OCI-LY7 (cell line): ENCODE measurements at regions not wholly inside any gene's neighbourhood (a gene's known extent, or its start where the extent isn't known, plus 50 kb on each side); places are given as distances from the start of the nearest gene placed in this dataset.

Experiments
- BruUV-seq: library from RNA; stranded (reverse); fragments of 400-500 nt; replicated peaks from 2 replicates; lab custom pipeline; 2021; lab: Mats Ljungman, UMichigan
- CTCF ChIA-PET: fragments of 300-600 bp; sonication (Branson Sonifier 250); formaldehyde crosslinking; loops from one replicate; lab custom pipeline; 2022; ENCODE audit warnings: antibody characterized with exemption; ENCODE audit not compliant: unreplicated experiment; lab: Charles Lee
- POLR2A ChIA-PET: fragments of 300-600 bp; sonication (Branson Sonifier 250); formaldehyde crosslinking; loops from one replicate; lab custom pipeline; 2022; ENCODE audit warnings: antibody characterized with exemption; lab: Charles Lee
- DNase-seq: peaks from one replicate; pipeline ENCODE4 v3.0.0-alpha.2; 2015; ENCODE audit warnings: low spot score
- H2AFZ ChIP-seq: fragments of 200-600 bp; sonication (generic), shearing (Covaris generic); 2 replicates; pipeline ENCODE4 v1.6.1; 2014; ENCODE audit warnings: mild to moderate bottlenecking, antibody characterized with exemption, low read length, moderate library complexity
- H3K27ac ChIP-seq: fragments of 200-600 bp; sonication (generic); 2 replicates; pipeline ENCODE4 v1.5.1; 2014; ENCODE audit warnings: mixed run types, low read depth, mild to moderate bottlenecking, moderate library complexity, low read length, inconsistent platforms; ENCODE audit not compliant: poor library complexity, severe bottlenecking
- H3K36me3 ChIP-seq: fragments of 200-600 bp; sonication (generic); 2 replicates; pipeline ENCODE4 v1.6.1; 2014; ENCODE audit warnings: mild to moderate bottlenecking, antibody characterized with exemption, low read length, moderate library complexity, mixed read lengths; ENCODE audit not compliant: insufficient read depth
- H3K4me1 ChIP-seq: fragments of 200-600 bp; sonication (generic); 2 replicates; pipeline ENCODE4 v1.5.1; 2014; ENCODE audit warnings: mild to moderate bottlenecking, low read length; ENCODE audit not compliant: insufficient read depth, poor library complexity, severe bottlenecking
- H3K4me2 ChIP-seq: fragments of 200-600 bp; sonication (generic); 2 replicates; pipeline ENCODE4 v1.6.1; 2014; ENCODE audit warnings: mild to moderate bottlenecking, low read length
- H3K4me3 ChIP-seq: fragments of 200-600 bp; sonication (generic); 2 replicates; pipeline ENCODE4 v1.5.1; 2014; ENCODE audit warnings: mild to moderate bottlenecking, low read depth, low read length; ENCODE audit not compliant: poor library complexity, severe bottlenecking
- H3K79me2 ChIP-seq: fragments of 200-600 bp; sonication (generic); 2 replicates; pipeline ENCODE4 v1.6.1; 2016; ENCODE audit warnings: low read depth, mild to moderate bottlenecking, low read length, moderate library complexity, mixed read lengths; ENCODE audit not compliant: insufficient read depth
- H3K9me2 ChIP-seq: fragments of 200-600 bp; sonication (generic); 2 replicates; pipeline ENCODE4 v1.6.1; 2016; ENCODE audit warnings: mild to moderate bottlenecking, low read length, mixed read lengths; ENCODE audit not compliant: insufficient read depth
- H3K9me3 ChIP-seq: fragments of 200-600 bp; sonication (generic); 2 replicates; pipeline ENCODE4 v1.6.1; 2014; ENCODE audit warnings: mild to moderate bottlenecking, mixed run types, low read length, mixed read lengths
- H4K20me1 ChIP-seq: fragments of 200-600 bp; sonication (generic); 2 replicates; pipeline ENCODE4 v1.6.1; 2014; ENCODE audit warnings: mild to moderate bottlenecking, antibody characterized with exemption, low read length, moderate library complexity, mixed read lengths; ENCODE audit not compliant: insufficient read depth
- EZH2phosphoT487 ChIP-seq: fragments of 200-600 bp; sonication (generic); IDR thresholded peaks from 2 replicates; pipeline ENCODE4 v1.6.1; 2018; ENCODE audit warnings: low read depth, borderline replicate concordance, mild to moderate bottlenecking, mixed run types, antibody characterized with exemption, low read length, moderate library complexity, mixed read lengths
- intact Hi-C: fragments of 100-400 bp; cut with micrococcal nuclease; formaldehyde crosslinking; loops from one replicate; pipeline ENCODE4 v1.10.0; 2022; ENCODE audit not compliant: unreplicated experiment
- TF ChIP-seq, protein P1 (sequence below): fragments of 200-600 bp; sonication (generic); conservative IDR thresholded peaks from 2 replicates; pipeline ENCODE4 v1.5.1; 2014; ENCODE audit warnings: mild to moderate bottlenecking, antibody characterized with exemption, low read length, moderate library complexity, mixed read lengths

DNA sequence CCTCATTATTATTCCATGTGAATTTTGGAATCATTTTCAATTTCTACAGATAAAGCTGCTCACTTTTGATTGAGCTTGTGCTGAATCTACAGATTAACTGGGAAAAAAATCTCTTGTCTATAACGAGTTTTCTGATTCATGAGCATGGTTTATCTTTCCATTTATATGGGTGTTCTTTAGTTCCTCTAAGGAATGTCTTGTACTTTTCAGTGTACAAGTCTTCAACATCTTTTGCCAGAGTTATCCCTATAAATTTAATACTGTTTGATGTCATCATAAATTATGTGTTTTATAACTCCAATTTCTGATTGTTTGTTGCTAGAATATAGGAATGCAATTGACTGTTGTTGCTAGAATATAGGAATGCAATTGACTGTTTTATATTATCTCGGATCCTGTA lies 533.8 kb downstream of the OLFM4 start:
- Histone ChIP-seq H3K4me3 (no peak overlapping the region), H3K9me3 (no peaks in the 10 kb centered on the region), H3K4me2 (no peak overlapping the region), H3K27ac (no peak overlapping the region), H2AFZ (no peak overlapping the region), H3K79me2 (no peaks in the 10 kb centered on the region), H3K4me1 (no peaks in the 10 kb centered on the region), H4K20me1 (no peaks in the 10 kb centered on the region), H3K36me3 (no peaks in the 10 kb centered on the region), H3K9me2 (no peaks in the 10 kb centered on the region)
- POLR2A ChIA-PET: no interaction called here
- BruUV-seq: no TSS peak
- intact Hi-C loops: no loop called here
- CTCF ChIA-PET: no interaction called here
- TF ChIP-seq, protein P1, sequence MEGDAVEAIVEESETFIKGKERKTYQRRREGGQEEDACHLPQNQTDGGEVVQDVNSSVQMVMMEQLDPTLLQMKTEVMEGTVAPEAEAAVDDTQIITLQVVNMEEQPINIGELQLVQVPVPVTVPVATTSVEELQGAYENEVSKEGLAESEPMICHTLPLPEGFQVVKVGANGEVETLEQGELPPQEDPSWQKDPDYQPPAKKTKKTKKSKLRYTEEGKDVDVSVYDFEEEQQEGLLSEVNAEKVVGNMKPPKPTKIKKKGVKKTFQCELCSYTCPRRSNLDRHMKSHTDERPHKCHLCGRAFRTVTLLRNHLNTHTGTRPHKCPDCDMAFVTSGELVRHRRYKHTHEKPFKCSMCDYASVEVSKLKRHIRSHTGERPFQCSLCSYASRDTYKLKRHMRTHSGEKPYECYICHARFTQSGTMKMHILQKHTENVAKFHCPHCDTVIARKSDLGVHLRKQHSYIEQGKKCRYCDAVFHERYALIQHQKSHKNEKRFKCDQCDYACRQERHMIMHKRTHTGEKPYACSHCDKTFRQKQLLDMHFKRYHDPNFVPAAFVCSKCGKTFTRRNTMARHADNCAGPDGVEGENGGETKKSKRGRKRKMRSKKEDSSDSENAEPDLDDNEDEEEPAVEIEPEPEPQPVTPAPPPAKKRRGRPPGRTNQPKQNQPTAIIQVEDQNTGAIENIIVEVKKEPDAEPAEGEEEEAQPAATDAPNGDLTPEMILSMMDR: no peak
- TF ChIP-seq EZH2phosphoT487: no peak
- DNase-seq: no peak

DNA sequence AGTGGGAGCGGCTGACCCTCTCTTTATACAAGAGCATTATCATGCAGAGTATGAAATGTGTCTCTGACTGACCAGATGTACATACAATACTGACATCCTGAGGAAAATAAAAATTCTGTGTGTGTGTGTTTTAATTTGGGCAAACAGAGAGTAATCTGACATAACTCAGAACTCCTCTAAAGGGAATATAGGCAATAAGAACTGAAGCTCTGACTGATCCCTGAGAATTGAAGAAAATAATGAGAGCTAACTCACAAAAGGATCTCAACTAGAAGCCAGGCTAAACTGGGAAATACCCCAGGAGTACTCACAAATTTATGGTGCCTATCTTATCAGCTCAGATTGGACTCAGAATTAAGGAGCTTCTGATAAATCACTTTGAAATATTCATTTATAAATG lies 539.9 kb downstream of the OLFM4 start:
- no peaks in the 10 kb centered on the region for H4K20me1 ChIP-seq
- H3K4me3 ChIP-seq: no peak overlapping the region
- TF ChIP-seq, protein P1: no peak
- TF ChIP-seq EZH2phosphoT487: no peak
- intact Hi-C loops: no loop called here
- H3K27ac ChIP-seq: no peak overlapping the region
- DNase-seq: no peak
- CTCF ChIA-PET: no interaction called here
- H3K79me2 ChIP-seq: no peaks in the 10 kb centered on the region
- BruUV-seq: no TSS peak
- H3K36me3 ChIP-seq: no peaks in the 10 kb centered on the region
- H3K4me2 ChIP-seq: no peak overlapping the region
- H3K9me2 ChIP-seq: no peaks in the 10 kb centered on the region
- no peak overlapping the region for H2AFZ ChIP-seq
- POLR2A ChIA-PET: interaction anchor here (0.7 kb wide), 1 partner anchor 311 kb away, joined by 4 read pairs; no protein-coding TSS in a partner anchor
- no peaks in the 10 kb centered on the region for H3K4me1 ChIP-seq
- H3K9me3 ChIP-seq: no peaks in the 10 kb centered on the region

DNA sequence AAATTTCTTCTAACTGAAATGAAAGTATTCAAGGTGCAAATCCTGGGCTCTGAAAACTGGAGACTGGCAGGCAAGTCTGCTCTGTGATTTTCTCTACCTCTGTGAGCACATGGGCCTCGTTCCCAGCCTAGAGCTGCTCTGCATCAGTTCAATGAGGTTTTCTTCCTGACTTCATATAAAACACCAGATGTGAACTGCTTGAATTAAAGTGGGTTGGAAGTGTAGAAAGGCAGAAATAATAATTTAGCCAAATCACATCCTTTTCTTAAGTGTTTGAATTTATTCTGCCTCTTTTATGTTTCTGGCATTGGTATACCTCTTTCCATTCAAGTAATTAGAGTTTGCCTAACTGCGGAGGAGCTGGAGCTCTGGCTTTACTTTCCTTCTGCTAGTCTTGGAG lies 540.8 kb downstream of the OLFM4 start:
- no peak overlapping the region for H2AFZ ChIP-seq
- CTCF ChIA-PET: no interaction called here
- no peaks in the 10 kb centered on the region for H3K79me2 ChIP-seq
- H3K4me3 ChIP-seq: no peak overlapping the region
- no peaks in the 10 kb centered on the region for H4K20me1 ChIP-seq
- H3K9me2 ChIP-seq: no peaks in the 10 kb centered on the region
- POLR2A ChIA-PET: interaction anchor here (0.7 kb wide), 1 partner anchor 312 kb away, joined by 4 read pairs; no protein-coding TSS in a partner anchor
- no peaks in the 10 kb centered on the region for H3K4me1 ChIP-seq
- H3K4me2 ChIP-seq: no peak overlapping the region
- H3K9me3 ChIP-seq: no peaks in the 10 kb centered on the region
- no peak for TF ChIP-seq EZH2phosphoT487
- TF ChIP-seq, protein P1: no peak
- H3K36me3 ChIP-seq: no peaks in the 10 kb centered on the region
- intact Hi-C loops: no loop called here
- H3K27ac ChIP-seq: no peak overlapping the region
- no TSS peak for BruUV-seq
- no peak for DNase-seq
